Cardiac fibroblast (primary cell): ENCODE measurements at regions not wholly inside any gene's neighbourhood (a gene's known extent, or its start where the extent isn't known, plus 50 kb on each side); places are given as distances from the start of the nearest gene placed in this dataset.

Experiments used
- DNase-seq, 2 donors: peaks; one replicate each; pipeline versions ENCODE4 v3.0.0 to v3.0.0-alpha.2; 2010; ENCODE audit warnings: low read depth in 2 of 2
- H3K4me3 ChIP-seq, 2 donors: replicated peaks in 1 of 2; 1 replicate in 1 of 2; 2 replicates in 1 of 2; pipeline ENCODE4 v1.5.1; 2011; ENCODE audit warnings: low read depth in 2 of 2, low read length in 2 of 2, mild to moderate bottlenecking in 2 of 2, moderate library complexity in 1 of 2
- TF ChIP-seq, protein P1 (sequence below): IDR thresholded peaks from one replicate; pipeline ENCODE4 v1.5.1; 2011; ENCODE audit warnings: low read depth, mild to moderate bottlenecking, low read length, inconsistent platforms

DNA sequence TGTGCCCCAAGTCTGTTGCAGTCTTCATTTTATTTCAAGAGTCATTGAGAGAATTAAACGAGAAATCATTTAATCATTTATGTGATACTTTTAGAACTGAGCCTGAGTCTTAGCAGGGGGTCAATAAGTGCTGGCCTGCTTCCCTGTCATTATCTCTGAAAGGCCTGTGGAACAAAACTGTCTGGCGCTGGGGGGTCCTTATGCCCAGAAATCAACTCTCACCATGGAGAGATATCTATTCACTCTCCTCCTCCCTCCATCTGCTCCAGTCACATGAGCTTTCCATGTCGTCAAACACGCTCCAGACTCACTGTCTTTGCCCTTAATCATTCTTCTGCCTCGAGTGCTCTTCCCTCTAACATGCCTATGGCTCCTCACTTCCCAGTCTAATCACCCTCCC lies 136.8 kb downstream of the ESM1 start:
- TF ChIP-seq, protein P1, sequence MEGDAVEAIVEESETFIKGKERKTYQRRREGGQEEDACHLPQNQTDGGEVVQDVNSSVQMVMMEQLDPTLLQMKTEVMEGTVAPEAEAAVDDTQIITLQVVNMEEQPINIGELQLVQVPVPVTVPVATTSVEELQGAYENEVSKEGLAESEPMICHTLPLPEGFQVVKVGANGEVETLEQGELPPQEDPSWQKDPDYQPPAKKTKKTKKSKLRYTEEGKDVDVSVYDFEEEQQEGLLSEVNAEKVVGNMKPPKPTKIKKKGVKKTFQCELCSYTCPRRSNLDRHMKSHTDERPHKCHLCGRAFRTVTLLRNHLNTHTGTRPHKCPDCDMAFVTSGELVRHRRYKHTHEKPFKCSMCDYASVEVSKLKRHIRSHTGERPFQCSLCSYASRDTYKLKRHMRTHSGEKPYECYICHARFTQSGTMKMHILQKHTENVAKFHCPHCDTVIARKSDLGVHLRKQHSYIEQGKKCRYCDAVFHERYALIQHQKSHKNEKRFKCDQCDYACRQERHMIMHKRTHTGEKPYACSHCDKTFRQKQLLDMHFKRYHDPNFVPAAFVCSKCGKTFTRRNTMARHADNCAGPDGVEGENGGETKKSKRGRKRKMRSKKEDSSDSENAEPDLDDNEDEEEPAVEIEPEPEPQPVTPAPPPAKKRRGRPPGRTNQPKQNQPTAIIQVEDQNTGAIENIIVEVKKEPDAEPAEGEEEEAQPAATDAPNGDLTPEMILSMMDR, result no peak
- H3K4me3 ChIP-seq, result no peak overlapping the region
- no peak for DNase-seq

DNA sequence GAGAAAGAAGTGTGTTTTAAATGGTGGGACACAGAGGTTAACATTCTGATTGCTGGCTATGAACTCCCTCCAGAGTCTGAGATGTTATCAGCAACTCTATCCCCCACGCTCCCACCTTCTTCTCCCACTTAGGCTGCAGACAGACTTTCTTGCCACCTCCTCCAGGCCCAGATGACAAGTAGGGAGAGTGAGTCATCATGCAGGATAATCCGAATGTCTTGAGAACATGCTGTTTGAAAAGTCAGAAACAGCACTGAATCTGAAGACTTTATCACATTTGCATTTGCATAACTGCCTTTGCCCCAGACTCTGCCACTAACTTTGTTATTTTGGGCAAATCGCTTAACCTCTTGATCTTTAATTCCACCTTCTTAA lies 139.8 kb downstream of the ESM1 start:
- TF ChIP-seq, protein P1, result no peak
- peak; percentile 47 to 66 for DNase-seq
- H3K4me3 ChIP-seq, result no peak overlapping the region

DNA sequence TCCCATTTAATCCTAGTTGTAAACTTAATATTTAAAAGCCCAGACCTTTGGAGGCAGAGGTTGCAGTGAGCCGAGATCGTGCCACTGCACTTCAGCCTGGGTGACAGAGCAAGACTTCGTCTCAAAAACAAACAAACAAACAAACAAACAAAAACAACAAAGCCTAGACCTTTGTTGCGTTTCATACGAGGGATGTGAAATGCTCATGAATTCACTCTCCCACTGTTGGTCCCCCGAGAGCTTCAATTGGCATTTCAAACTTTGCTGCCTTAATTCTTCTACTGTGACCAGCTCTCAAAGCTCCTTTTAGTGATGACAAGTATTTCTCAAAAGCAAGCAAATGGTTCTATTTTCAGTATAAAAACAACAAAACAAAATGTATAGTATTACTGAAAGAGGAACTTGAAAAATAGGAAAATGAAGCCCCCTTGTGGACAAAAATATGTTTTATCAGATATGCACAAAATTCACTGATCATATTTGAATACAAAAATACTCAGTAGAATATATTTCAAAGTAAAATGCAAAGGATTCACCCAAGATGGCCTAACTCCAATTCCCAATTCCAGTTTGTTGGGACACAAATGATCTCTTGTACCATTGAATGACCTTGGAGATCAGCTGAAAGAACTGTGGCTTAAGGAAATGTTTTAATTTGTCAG lies 140.4 kb downstream of the ESM1 start:
- TF ChIP-seq, protein P1, result peak; percentile 22
- H3K4me3 ChIP-seq, result no peak overlapping the region
- peak; percentile 83 for DNase-seq

DNA sequence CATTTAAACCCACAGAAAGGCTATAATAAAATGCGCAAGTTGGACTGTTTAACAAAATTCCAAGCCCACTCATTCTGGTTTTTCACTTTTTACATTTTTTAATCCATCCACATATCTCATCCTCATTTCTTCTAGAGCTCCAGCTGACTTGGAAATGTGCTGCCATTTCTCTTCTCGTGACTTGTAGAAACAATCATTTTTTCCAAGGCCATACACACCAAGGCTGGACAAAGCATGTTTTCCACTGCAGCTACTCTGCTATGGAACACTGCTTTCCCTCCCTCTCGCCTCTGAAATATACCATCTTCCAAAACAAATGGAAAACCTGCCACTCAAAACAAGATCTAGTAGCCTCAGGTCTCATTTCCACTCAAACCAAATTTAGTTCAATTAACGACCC lies 141.1 kb downstream of the ESM1 start:
- TF ChIP-seq, protein P1, result no peak
- no peak for DNase-seq
- H3K4me3 ChIP-seq, result no peak overlapping the region

DNA sequence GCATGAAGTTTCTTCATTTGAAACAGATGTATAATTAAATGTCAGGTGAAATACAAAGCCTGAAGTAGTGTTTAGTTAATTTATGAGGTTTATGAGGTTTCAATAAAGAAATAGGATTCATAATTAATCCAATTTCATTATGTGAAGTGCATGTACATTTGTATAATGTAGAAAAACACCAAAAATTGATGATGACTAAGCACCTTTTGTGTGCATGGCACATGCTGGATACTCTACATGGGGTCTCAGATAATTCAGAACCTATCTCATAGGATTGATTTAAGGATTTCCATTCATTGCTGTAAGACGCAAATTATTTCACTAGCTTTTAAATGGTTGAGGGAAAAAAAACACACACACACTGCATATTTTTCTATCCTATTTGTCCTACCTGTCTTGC lies 143.9 kb downstream of the ESM1 start:
- no peak overlapping the region for H3K4me3 ChIP-seq
- no peak for DNase-seq
- TF ChIP-seq, protein P1, result no peak

DNA sequence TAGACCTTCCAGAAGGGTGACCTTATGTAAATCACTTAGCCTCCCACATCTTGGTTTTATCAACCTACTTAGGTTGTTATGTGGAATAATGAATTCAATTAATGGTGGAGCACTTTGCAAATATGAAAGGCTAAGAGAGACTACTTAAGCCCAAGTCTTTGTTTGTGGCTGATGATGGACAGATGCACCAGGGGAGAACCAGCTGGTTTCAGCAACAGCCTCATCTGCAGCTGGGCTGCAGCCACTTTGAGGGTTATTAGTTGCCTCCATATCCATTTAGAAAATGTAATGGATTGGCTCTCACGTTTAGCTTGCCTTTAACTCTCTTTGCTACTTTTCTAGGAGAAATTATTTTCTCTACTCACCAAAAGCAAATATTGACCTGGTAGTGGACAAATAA lies 146.6 kb downstream of the ESM1 start:
- DNase-seq, result no peak

More for the DNA sequence above, 146.6 kb downstream of the ESM1 start:
- TF ChIP-seq, protein P1, result no peak
- H3K4me3 ChIP-seq, result no peak overlapping the region
